Vagina (tissue), 2 donors: ENCODE measurements at regions not wholly inside any gene's neighbourhood (a gene's known extent, or its start where the extent isn't known, plus 50 kb on each side); places are given as distances from the start of the nearest gene placed in this dataset.

Experiments used
- CTCF ChIP-seq, 3 experiments: fragments of 450-650 bp in 2 of 3; fragments of 200-600 bp in 1 of 3; sonication (generic) in 1 of 3; IDR thresholded peaks; one replicate each; pipeline ENCODE4 v1.5.1; 2017 to 2019; ENCODE audit warnings: antibody characterized with exemption in 3 of 3, mild to moderate bottlenecking in 2 of 3, moderate library complexity in 2 of 3
- POLR2AphosphoS5 ChIP-seq, 2 donors: sonication (generic); formaldehyde crosslinking; IDR thresholded peaks; one replicate each; pipeline ENCODE4 v1.9.0; 2017; ENCODE audit warnings: antibody characterized with exemption in 2 of 2, mild to moderate bottlenecking in 2 of 2, low read depth in 1 of 2; ENCODE audit not compliant: insufficient read depth in 1 of 2

DNA sequence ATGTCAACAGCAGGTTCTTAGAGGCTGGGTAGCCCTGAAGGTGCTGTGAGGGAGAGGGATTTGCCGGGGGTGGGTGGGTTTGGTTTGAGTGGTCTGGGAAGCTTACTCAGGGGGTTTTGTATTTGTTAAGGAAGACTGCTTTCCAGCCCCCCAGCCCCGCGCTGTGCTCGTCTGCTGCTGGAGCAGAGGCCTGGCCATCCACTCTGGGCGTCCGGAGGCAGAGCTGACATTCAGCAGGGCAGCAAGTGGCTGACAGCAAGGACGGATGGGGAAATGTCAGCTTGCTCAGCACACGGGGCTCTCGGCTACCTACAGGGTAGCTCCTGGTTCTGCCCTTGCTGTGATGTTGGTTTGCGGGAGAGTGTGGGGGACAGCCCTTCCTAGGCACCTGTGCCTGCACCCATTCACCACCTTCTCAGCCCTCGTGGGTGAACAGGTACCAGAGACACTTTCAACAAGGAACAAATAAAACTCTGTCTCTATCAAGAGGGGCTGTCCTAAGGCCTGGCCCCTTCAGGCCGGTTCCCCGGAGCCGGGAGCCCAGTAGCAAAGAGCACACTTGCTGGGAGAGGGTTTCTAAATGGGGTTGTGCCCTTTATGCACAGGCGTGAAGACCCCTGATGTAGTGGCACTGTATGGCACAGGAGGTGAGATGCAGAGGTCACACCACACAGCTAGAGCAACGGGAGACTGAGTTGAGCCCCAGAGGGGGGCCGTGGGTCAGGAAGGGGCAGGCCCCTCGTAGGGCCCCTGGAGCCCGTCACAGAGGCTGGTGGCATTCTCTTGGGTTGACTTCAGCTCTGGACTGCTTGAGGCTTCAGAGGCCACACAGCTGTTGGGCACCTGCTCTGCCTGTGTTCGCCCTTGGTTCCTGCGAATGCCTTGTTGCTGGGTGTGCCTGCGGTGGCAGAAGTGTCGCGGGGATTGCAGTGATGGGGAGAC, 72.2 kb upstream of the SHH start:
- TF ChIP-seq CTCF (IDR thresholded peaks at IDR 0.05): no peak
- no peak for TF ChIP-seq POLR2AphosphoS5 (IDR thresholded peaks at IDR 0.05; ENCODE audit: insufficient read depth in 1 of 2, low read depth in 1 of 2)
